Prostate gland (tissue), 2 donors: ENCODE measurements at regions not wholly inside any gene's neighbourhood (a gene's known extent, or its start where the extent isn't known, plus 50 kb on each side); places are given as distances from the start of the nearest gene placed in this dataset.

Experiments
- CTCF ChIP-seq, 4 experiments: fragments of 200-600 bp in 2 of 4; fragments of 450-650 bp in 2 of 4; sonication (generic) in 2 of 4; IDR thresholded peaks; 1 replicate in 3 of 4; 2 replicates in 1 of 4; pipeline ENCODE4 v1.5.1; 2016 to 2019; ENCODE audit warnings: antibody characterized with exemption in 4 of 4, mild to moderate bottlenecking in 2 of 4, moderate library complexity in 2 of 4
- POLR2A ChIP-seq: fragments of 450-650 bp; IDR thresholded peaks from one replicate; pipeline ENCODE4 v1.6.1; 2016; ENCODE audit warnings: antibody characterized with exemption, mild to moderate bottlenecking

- TF ChIP-seq CTCF (IDR thresholded peaks at IDR 0.05) = no peak
- no peak for TF ChIP-seq POLR2A
Observed at GRCh38 chr4:120540625-120541024, 381.9 kb downstream of the PRDM5 start.
